ENCODE measurements at regions not wholly inside any gene's neighbourhood (a gene's known extent, or its start where the extent isn't known, plus 50 kb on each side); places are given as distances from the start of the nearest gene placed in this dataset.
"Not testable (repeated sequence)": the region's sequence is repeated elsewhere in the genome, so short reads cannot be mapped to it uniquely, and the experiment has no call there.

GRCh38 chr20:54324652-54325285 is 116.9 kb downstream of the PFDN4 start:
- no peak for DNase-seq

GRCh38 chr20:54335299-54335698 is 127.4 kb downstream of the PFDN4 start:
- DNase-seq: no peak

GRCh38 chr20:54337144-54337543 is 129.3 kb downstream of the PFDN4 start:
- DNase-seq: no peak

- no peak for DNase-seq
Measured at GRCh38 chr20:54339093-54339492, 131.2 kb downstream of the PFDN4 start.

GRCh38 chr20:54340206-54340605 is 132.3 kb downstream of the PFDN4 start:
- DNase-seq: no peak

- DNase-seq: no peak
Measured at GRCh38 chr20:54340667-54341081, 132.8 kb downstream of the PFDN4 start.

- no peak for DNase-seq
Measured at GRCh38 chr20:54342258-54342920, 133.0 kb upstream of the DOK5 start.

GRCh38 chr20:54343099-54343498 is 132.3 kb upstream of the DOK5 start:
- no peak for DNase-seq

GRCh38 chr20:54343634-54344033 is 131.8 kb upstream of the DOK5 start:
- DNase-seq: no peak

GRCh38 chr20:54344832-54345231 is 130.6 kb upstream of the DOK5 start:
- no peak for DNase-seq

GRCh38 chr20:54345301-54345724 is 130.1 kb upstream of the DOK5 start:
- DNase-seq: no peak

- DNase-seq: no peak
Measured at GRCh38 chr20:54345821-54346220, 129.6 kb upstream of the DOK5 start.

- peak in 1 of 2 donors; percentile 29 for DNase-seq
Measured at GRCh38 chr20:54346276-54346675, 129.1 kb upstream of the DOK5 start.

- DNase-seq: no peak
Measured at GRCh38 chr20:54347166-54347833, 128.1 kb upstream of the DOK5 start.

GRCh38 chr20:54350415-54350814 is 125.0 kb upstream of the DOK5 start:
- no peak for DNase-seq

GRCh38 chr20:54351371-54352136 is 123.8 kb upstream of the DOK5 start:
- DNase-seq: no peak

GRCh38 chr20:54352541-54352940 is 122.9 kb upstream of the DOK5 start:
- not testable (repeated sequence) for DNase-seq

GRCh38 chr20:54353292-54353691 is 122.1 kb upstream of the DOK5 start:
- no peak for DNase-seq

- no peak for DNase-seq
Measured at GRCh38 chr20:54355631-54356280, 119.6 kb upstream of the DOK5 start.

GRCh38 chr20:54356801-54357200 is 118.6 kb upstream of the DOK5 start:
- DNase-seq: no peak

GRCh38 chr20:54361475-54361874 is 113.9 kb upstream of the DOK5 start:
- no peak for DNase-seq

- no peak for DNase-seq
Measured at GRCh38 chr20:54362283-54362682, 113.1 kb upstream of the DOK5 start.

- DNase-seq: no peak
Measured at GRCh38 chr20:54364365-54364764, 111.0 kb upstream of the DOK5 start.

Data from inflammatory macrophage (primary cell).